Subcutaneous abdominal adipose tissue (tissue), 5 donors: ENCODE measurements at regions not wholly inside any gene's neighbourhood (a gene's known extent, or its start where the extent isn't known, plus 50 kb on each side); places are given as distances from the start of the nearest gene placed in this dataset.

Source experiments
- H3K27ac ChIP-seq: one replicate; pipeline ENCODE4 v1.7.0; 2013; ENCODE audit warnings: low read depth, mild to moderate bottlenecking, inconsistent platforms, low read length, moderate library complexity
- H3K27me3 ChIP-seq, 5 donors: one replicate each; pipeline ENCODE4 v1.7.0; 2013; ENCODE audit warnings: low read length in 5 of 5, inconsistent platforms in 1 of 5; ENCODE audit not compliant: control insufficient read depth in 5 of 5, insufficient read depth in 4 of 5
- H3K36me3 ChIP-seq, 5 donors: one replicate each; pipeline ENCODE4 v1.7.0; 2013; ENCODE audit warnings: low read length in 5 of 5; ENCODE audit not compliant: control insufficient read depth in 5 of 5, insufficient read depth in 5 of 5
- H3K4me1 ChIP-seq, 5 donors: one replicate each; pipeline ENCODE4 v1.7.0; 2013; ENCODE audit warnings: low read length in 5 of 5, mild to moderate bottlenecking in 3 of 5, moderate library complexity in 1 of 5; ENCODE audit not compliant: control insufficient read depth in 5 of 5, insufficient read depth in 5 of 5
- H3K4me3 ChIP-seq, 5 donors: one replicate each; pipeline ENCODE4 v1.7.0; 2013; ENCODE audit warnings: low read length in 5 of 5, low read depth in 1 of 5
- H3K9ac ChIP-seq, 5 donors: one replicate each; pipeline ENCODE4 v1.7.0; 2013; ENCODE audit warnings: low read length in 5 of 5, mild to moderate bottlenecking in 4 of 5, moderate library complexity in 3 of 5
- H3K9me3 ChIP-seq, 5 donors: one replicate each; pipeline ENCODE4 v1.7.0; 2013; ENCODE audit warnings: low read length in 5 of 5; ENCODE audit not compliant: control insufficient read depth in 5 of 5
- donor health status: healthy.
- donor health status: healthy.
- donor health status: healthy.
- donor health status: healthy.
- donor health status: healthy.

DNA sequence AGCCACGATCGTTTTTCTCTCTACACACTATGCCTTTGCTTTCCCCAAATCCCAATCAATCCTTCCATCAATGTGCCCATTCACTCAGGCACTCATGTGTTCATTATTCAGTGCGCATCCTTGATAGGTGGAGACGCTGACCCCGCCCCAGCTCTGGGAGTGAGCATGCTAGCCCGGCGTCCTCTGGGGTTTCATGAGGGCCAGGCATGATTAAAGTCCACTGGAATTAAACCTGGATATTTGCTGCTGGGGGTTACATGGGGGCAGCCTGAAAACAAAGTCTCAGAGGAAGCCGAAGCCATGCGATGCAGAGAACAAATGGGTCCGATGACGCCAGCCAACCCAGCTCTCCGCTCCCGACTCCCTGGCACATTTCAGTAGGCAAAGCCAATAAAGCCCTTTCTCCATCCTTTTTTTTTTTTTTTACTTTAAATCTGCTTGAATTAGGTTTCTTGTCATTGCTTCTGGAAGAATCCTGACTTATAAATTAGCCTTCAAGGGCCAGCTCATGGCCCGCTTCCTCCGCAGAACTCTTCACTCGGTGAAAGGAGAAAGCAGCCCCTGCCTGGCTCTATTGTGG lies 316.4 kb upstream of the ID2 start:
- no peaks in the 10 kb centered on the region for H3K9me3 ChIP-seq
- no peak overlapping the region for H3K9ac ChIP-seq
- H3K27me3 ChIP-seq, result no peaks in the 10 kb centered on the region
- H3K27ac ChIP-seq, result no peak overlapping the region
- H3K4me3 ChIP-seq, result no peak overlapping the region
- peaks cover 0 to 8% (median 0%) of the 10 kb centered on the region in 5 donors for H3K4me1 ChIP-seq
- H3K36me3 ChIP-seq, result no peaks in the 10 kb centered on the region

DNA sequence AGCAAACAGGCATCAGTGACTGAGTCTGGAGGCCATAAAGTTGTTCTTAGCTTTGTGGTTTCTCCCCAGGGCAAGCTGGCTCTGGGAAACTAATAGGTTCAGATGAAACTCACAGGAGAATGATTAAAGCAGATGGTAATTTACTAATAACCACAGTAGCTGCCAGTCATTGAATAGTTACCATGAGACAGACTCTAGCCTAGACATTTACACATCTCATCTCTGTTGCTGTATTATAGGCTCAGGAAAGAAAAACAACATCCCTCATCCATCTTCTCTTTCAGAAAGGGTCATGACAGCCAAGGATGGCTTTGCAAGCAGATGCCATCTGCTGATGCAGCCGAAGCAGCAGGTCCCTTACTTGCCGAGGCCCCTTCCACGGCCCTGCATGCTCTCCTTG lies 314.0 kb upstream of the ID2 start:
- H3K4me1 ChIP-seq, result peaks cover 0 to 8% (median 0%) of the 10 kb centered on the region in 5 donors
- H3K9me3 ChIP-seq, result peaks cover 0 to 3% (median 3%) of the 10 kb centered on the region in 5 donors
- no peak overlapping the region for H3K9ac ChIP-seq
- H3K27me3 ChIP-seq, result no peaks in the 10 kb centered on the region
- H3K4me3 ChIP-seq, result no peak overlapping the region
- H3K36me3 ChIP-seq, result no peaks in the 10 kb centered on the region
- H3K27ac ChIP-seq, result no peak overlapping the region

DNA sequence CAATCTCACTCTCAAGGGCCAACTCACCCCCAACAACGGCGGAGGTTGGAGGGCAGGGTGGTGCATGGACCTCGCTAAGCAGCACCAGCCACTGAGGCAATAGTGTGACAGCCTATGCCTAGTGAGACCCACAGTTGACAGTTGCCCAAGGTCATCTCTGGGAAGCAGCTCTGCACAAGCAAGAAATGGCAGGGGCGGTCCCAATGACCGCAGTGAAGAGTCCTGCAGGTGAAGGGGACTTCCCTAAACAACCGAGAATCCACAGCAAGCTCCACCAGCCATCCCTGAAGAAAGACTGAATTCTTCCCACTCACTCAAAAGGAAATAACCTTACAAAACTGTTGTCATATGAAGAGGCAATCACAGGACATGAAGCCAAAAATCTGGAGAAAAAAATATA lies 313.4 kb upstream of the ID2 start:
- no peak overlapping the region for H3K4me3 ChIP-seq
- H3K27ac ChIP-seq, result no peak overlapping the region

DNA sequence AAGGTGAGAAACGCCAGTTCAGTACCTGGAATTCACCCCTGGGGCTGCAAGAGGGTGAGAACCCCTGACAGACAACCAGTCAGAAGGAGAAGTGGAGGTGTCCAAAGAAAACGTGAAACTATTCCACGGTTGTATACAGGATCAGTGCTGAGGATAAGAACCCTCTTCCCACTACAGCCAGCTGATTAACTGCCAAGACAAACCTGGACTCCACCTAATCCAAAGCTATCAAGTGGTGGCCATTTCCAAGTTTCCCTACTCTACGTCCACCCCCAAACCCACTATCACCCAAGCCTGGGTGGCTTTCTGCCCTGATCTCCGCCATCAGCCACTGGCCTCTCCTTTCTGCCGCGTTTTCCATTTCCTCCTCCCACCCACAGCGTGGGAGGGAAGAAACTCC lies 312.3 kb upstream of the ID2 start:
- Histone ChIP-seq H3K4me1 (no peaks in the 10 kb centered on the region), H3K27me3 (no peaks in the 10 kb centered on the region), H3K9me3 (peaks cover 0 to 9% (median 7%) of the 10 kb centered on the region in 5 donors), H3K9ac (no peak overlapping the region), H3K4me3 (no peak overlapping the region), H3K27ac (no peak overlapping the region), H3K36me3 (no peaks in the 10 kb centered on the region)

More for the DNA sequence above, 313.4 kb upstream of the ID2 start:
- no peaks in the 10 kb centered on the region for H3K36me3 ChIP-seq
- no peaks in the 10 kb centered on the region for H3K27me3 ChIP-seq
- peaks cover 0 to 8% (median 7%) of the 10 kb centered on the region in 5 donors for H3K9me3 ChIP-seq
- no peak overlapping the region for H3K9ac ChIP-seq
- H3K4me1 ChIP-seq, result peaks cover 0 to 3% (median 0%) of the 10 kb centered on the region in 5 donors

DNA sequence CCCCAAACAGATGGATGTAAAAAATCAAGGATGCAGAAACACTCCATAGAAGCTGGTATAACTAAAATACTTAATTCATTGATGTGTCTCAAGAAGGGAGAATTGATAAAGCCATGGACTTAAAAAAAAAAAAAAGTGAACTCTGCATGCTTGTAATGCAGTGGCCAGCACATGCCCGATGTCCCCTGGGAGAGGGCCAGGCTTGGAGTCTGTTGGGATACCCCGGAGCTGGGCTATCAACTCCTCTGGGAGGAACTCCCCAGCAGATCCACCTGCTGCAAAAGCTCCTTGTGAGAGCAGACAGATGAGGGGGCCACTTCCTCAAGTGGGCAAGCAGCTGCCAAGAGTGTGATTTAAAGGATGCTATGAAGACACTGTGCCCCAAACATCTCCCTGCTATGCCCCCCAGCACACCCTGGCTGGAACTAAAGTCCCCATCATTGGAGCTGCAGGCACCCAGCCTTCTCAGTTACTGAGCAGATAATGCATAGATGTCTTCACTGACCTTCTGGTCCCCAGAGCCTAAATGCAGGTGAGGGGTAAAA lies 311.5 kb upstream of the ID2 start:
- H3K4me1 ChIP-seq, result no peaks in the 10 kb centered on the region
- no peaks in the 10 kb centered on the region for H3K27me3 ChIP-seq
- no peaks in the 10 kb centered on the region for H3K36me3 ChIP-seq
- H3K9ac ChIP-seq, result no peak overlapping the region
- H3K9me3 ChIP-seq, result peaks cover 0 to 9% (median 7%) of the 10 kb centered on the region in 5 donors
- H3K4me3 ChIP-seq, result no peak overlapping the region
- no peak overlapping the region for H3K27ac ChIP-seq

DNA sequence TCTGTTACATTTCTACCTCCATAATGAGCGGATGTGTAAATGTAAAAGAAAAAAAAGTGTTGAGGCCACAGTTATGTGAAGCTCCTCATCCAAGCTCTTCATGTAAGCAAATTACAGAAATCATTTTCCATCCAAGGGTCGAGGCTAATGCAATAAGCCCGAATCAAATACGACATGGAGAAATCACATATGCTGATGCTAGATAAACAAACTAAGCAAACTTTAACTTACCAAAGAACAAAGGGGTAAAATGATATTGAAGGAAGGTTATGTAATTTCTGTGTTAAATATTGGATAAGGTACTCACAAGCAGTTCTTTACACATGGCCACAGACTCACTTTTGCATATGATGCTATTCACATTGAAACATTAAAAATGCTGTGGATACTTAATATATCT lies 310.2 kb upstream of the ID2 start:
- Histone ChIP-seq H3K27me3 (no peaks in the 10 kb centered on the region), H3K9me3 (peaks cover 0 to 9% (median 7%) of the 10 kb centered on the region in 5 donors), H3K4me3 (no peak overlapping the region), H3K36me3 (no peaks in the 10 kb centered on the region), H3K9ac (no peak overlapping the region), H3K27ac (no peak overlapping the region), H3K4me1 (no peaks in the 10 kb centered on the region)

DNA sequence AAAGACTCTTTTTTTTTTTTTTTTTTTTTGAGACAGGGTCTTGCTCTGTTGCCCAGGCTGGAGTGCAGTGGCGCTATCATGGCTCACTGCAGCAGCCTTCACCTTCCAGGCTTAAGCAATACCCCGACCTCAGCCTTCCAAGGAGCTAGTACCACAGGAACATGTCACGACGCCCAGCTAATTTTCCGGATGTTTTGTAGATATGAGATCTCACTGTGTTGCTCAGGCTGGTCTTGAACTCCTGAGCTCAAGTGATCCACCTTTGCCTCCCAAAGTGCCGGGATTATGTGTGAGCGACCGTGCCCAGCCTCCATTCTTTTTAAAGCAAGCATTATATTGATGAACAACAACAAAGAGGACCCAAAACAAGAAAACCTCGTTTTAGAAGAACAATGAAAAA lies 307.1 kb upstream of the ID2 start:
- no peak overlapping the region for H3K4me3 ChIP-seq
- H3K36me3 ChIP-seq, result no peaks in the 10 kb centered on the region
- H3K9ac ChIP-seq, result no peak overlapping the region
- no peak overlapping the region for H3K27ac ChIP-seq
- H3K4me1 ChIP-seq, result peaks cover 0 to 8% (median 6%) of the 10 kb centered on the region in 5 donors
- no peaks in the 10 kb centered on the region for H3K27me3 ChIP-seq
- peaks cover 0 to 9% (median 7%) of the 10 kb centered on the region in 5 donors for H3K9me3 ChIP-seq

DNA sequence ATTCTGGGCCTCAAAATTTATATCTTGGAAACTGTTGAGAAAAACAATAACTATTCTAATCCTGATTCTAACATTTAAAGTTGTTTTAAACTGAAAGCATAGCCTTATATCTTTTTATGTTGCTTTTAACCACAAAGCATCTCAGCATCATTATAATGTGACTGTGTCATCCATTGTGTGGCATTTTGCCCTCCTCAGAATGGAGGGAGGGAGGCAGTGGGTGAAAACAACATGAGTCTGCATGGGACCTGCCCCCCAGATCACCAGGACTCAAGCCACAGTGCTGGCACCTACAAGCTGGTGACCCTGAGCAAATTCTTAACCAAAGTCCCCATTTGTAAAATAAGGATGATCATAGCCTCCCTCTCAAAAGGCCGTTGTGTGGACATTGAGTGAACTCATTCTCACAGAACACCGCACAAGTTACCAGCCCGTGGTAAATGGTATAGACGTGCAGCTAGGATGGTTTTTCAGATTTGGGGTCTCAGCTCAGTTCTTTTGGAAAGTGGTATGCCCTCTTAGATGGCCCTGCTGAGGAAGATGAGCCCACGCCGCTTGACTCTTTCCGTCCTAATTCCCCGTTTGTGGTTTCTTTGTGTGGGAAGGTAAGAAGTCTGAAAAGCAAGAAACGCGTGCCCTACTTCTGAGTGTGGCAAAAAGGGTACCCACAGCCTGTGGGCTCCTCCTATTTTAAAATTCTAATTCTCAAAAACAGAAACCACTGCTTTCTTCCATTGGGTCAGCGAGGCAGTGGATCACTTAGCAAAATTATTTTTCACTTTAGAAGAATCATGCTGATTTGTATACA lies 305.0 kb upstream of the ID2 start:
- Histone ChIP-seq H3K9me3 (peaks cover 0 to 9% (median 7%) of the 10 kb centered on the region in 5 donors), H3K36me3 (no peaks in the 10 kb centered on the region), H3K9ac (no peak overlapping the region), H3K4me3 (no peak overlapping the region), H3K27me3 (no peaks in the 10 kb centered on the region), H3K27ac (no peak overlapping the region), H3K4me1 (peaks cover 0 to 20% (median 16%) of the 10 kb centered on the region in 5 donors)

DNA sequence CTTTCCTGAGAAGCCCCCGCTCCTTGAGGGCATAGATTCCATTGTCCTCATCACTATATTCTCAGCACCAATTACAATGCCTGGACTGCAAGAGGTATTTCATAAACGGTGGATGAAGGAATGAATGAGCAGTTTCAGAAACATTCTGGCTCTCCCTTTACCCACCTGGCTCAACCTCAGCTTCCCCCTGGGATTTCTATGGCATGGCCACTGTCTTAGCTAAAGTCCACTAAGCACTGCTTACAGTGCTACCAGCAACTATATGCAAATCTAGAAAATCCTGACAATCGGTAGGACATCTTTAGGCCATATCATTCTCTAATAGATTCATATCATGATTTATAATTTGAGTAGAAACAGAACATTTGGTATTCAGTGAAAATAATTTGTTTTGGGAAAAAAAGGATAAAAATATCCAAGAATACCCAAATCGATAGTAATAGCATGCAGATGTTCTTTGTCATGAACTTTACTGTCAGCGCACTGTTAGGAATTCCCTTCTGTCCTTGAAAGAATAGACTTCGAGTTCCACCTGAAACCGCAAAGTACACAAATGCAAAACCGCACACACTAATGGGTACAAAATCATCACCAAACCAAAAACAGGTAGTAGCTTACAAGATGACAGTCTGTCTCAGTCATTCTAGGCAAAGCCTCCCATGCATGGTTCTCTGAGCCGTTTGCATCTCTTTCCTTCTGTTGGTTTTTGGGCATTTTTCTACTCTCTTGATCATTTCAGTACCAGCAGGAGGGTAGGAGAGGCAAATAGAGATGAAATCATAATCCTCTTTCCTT lies 303.6 kb upstream of the ID2 start:
- Histone ChIP-seq H3K9me3 (peaks cover 0 to 3% (median 2%) of the 10 kb centered on the region in 5 donors), H3K4me1 (peaks cover 0 to 20% (median 16%) of the 10 kb centered on the region in 5 donors), H3K36me3 (no peaks in the 10 kb centered on the region), H3K9ac (no peak overlapping the region), H3K4me3 (no peak overlapping the region), H3K27me3 (no peaks in the 10 kb centered on the region), H3K27ac (no peak overlapping the region)
